GM12874 (cell line): ENCODE measurements at regions not wholly inside any gene's neighbourhood (a gene's known extent, or its start where the extent isn't known, plus 50 kb on each side); places are given as distances from the start of the nearest gene placed in this dataset.

Experiments used
- TF ChIP-seq, protein P1 (sequence below): IDR thresholded peaks from 2 replicates; pipeline ENCODE4 v1.5.1; 2011; ENCODE audit warnings: low read depth, mild to moderate bottlenecking, control low read depth, low read length, moderate library complexity; ENCODE audit not compliant: insufficient read depth

GRCh38 chr18:9038277-9038871 is 64.1 kb upstream of the NDUFV2 start:
- TF ChIP-seq, protein P1, sequence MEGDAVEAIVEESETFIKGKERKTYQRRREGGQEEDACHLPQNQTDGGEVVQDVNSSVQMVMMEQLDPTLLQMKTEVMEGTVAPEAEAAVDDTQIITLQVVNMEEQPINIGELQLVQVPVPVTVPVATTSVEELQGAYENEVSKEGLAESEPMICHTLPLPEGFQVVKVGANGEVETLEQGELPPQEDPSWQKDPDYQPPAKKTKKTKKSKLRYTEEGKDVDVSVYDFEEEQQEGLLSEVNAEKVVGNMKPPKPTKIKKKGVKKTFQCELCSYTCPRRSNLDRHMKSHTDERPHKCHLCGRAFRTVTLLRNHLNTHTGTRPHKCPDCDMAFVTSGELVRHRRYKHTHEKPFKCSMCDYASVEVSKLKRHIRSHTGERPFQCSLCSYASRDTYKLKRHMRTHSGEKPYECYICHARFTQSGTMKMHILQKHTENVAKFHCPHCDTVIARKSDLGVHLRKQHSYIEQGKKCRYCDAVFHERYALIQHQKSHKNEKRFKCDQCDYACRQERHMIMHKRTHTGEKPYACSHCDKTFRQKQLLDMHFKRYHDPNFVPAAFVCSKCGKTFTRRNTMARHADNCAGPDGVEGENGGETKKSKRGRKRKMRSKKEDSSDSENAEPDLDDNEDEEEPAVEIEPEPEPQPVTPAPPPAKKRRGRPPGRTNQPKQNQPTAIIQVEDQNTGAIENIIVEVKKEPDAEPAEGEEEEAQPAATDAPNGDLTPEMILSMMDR, result no peak

GRCh38 chr18:9039441-9040071 is 62.9 kb upstream of the NDUFV2 start:
- TF ChIP-seq, protein P1, result no peak

DNA sequence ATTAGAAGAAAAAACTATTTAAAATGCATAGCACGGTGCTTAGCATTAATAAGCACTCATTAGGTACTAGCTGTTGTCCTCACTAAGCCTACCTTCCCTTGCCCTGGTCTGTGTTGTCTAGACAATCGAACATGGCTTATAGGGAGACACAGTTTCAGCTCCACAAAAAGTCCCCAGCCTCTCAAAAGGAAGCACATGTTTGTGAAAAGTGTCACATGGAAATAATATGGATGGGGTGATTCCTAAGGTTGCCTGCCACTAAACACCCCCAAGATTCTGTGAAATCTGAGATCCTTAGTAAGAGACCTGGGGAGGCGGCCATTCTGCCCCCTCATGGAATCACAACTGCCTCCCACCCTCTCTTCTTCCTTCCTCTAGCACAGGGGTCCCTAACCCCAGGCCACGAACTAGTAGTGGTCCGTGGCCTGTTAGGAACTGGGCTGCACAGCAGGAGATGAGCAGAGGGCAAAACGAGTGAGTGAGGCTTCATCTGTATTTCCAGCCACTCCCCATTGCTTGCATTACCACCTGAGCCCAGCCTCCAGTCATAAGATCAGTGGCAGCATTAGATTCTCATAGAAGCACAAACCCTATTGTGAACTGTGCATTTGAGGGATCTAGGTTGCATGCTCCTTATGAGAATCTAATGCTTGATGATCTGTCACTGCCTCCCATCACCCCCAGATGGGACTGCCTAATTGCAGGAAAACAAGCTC is 59.6 kb upstream of the NDUFV2 start:
- TF ChIP-seq, protein P1, result no peak

DNA sequence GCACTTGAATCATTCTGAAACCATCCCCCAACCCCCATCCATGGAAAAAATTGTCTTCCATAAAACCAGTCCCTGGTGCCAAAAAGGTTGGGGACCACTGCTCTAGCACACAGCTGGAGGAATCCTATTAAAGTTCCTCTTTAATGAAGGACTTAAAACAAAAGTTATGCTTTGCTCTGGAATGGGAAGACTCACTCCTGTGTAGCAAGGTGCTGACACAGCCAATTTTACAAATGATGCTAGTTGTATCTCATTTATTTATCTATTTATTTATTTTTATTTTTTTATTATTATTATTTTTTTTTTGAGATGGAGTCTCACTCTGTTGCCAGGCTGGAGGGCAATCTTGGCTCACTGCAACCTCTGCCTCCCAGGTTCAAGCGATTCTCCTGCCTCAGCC is 58.9 kb upstream of the NDUFV2 start:
- TF ChIP-seq, protein P1, result no peak

- TF ChIP-seq, protein P1, result no peak
These were observed 54.8 kb upstream of the NDUFV2 start for GRCh38 chr18:9047715-9048114.

DNA sequence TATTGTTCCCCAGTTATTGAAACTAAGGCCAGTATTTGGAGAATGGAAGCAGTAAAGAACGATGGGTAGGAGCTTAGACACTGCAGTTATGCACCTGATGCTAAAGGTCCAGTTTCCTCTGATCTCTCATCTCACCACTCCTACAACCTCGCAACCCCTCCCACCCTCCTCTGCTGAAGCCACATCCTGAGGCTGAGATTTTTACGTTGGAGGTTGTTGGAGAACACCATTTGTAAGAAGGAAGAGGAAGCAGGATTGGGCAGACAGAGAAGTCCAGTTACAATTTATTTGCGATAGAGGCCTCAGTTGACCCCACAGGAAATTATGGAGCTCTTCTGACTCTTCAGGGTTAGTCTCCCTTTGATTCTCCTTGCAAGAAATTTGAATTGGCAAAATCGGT is 54.3 kb upstream of the NDUFV2 start:
- TF ChIP-seq, protein P1, result no peak

DNA sequence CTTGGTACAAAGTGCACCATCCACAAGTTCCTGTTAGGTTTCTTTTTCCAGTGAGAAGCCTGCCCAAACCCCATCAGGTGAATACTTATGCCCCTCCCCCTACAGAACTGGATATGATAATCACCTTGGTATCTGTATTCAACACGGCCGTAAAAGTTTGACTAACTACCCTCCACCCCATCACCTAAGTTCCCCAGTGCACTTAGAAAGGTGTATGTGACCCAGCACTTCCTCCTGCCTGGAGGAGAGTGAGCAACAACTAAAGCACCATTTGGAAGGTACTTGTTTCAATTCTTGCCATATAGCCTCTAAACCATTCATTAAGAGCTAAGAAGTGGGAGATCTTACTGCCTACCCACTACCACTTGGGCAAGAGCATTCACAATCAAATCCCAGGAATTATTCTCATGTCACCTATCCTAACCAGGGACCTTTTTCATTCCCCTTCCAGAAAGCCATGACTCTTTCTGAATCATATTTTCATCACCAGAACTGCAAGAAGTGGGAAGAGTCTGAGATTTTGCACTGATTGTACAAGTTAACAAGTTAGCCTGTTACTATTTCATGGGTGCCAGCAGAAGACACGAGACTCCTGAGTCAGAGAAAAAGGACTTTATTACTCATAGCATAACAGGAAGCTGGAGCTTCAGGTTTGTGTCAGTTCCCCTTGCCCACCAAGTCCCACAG is 53.5 kb upstream of the NDUFV2 start:
- TF ChIP-seq, protein P1, result no peak
